DMS114 treated with DMSO at 0.1 percent for 48 hours (cell line): ENCODE measurements at regions not wholly inside any gene's neighbourhood (a gene's known extent, or its start where the extent isn't known, plus 50 kb on each side); places are given as distances from the start of the nearest gene placed in this dataset.
"Not testable (repeated sequence)": the region's sequence is repeated elsewhere in the genome, so short reads cannot be mapped to it uniquely, and the experiment has no call there.

Experiments
- DNase-seq: peaks from one replicate; lab custom pipeline; 2025; ENCODE audit not compliant: unreplicated experiment; lab: John Stamatoyannopoulos, UW

GRCh38 chr1:201636510-201636971, 97.6 kb downstream of the NAV1 start:
- DNase-seq = no peak

DNA sequence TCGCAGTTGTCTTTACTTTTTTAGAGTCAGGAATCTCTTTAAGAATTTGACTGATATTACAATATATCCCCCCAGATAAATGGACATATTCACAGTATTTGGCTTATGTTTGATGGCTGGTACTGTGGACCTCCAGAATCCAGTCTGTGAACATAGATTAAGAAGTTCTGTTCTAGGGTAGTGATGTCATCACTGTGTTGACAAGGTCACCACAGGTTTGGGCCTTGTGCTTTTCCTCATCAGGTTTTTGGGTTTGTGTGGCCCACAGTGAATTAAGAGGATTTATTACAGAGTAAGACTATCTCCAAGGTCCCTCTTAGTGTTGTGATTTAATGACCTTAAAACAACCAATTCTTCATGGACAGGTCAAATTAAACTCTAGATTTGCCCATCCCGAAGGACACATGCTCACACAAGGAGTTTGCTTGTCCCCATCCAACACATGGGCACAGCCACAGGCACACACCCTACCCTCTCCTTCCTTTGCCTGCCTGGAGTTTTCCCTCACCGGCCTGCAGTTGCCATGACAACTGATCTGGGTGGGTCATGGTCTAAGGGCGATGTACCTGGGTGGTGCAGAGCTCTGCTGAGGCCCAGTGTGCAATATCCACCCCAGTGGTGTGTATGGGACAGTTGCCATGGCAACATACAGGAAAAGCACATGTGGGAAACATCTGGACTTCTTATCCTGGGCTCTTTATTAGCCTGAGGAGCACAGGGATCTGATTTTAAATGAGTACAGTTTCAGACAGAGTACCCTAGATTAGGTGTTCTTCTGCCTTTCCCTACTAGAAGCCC, 98.6 kb downstream of the NAV1 start:
- DNase-seq = no peak

DNA sequence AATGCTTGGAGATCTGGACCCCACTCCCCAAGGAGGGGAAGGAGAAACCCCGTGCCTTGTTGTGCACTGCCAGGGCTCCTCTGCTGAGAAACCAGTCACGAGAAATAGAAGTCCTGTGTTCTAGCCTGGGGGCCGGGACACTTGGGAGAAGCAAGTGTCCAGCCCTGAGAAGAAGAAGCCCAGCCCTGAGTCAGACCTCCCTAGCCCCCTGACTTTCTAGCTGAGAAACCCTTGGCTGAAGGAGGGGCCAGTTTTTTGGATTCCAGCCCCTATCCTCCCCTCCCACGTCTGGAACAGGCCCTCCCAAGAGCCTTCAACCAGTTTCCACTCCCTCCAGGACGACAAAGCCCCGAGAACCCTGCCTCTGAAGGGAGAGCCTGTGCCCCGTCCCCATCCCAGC, 100.5 kb downstream of the NAV1 start:
- DNase-seq = no peak

DNA sequence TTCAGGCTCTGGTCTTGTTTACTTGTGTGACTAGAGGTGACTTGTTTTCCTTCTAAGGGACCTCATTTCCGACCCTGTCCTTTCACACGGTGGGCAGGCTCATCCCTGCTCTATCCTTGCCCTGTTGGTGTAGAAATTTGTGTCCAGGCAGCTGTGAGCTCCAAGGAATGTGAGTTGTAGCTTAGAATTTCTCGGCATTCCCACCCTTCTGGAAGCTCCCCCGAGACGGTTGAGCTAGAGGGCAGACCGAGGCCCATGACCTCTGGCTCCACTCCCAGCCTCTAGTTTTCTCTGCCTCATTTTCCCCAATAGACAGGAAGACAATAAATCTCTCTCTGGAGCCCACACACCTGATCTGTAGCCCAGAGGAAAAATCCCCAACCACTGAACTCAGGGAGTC, 100.9 kb downstream of the NAV1 start:
- no peak for DNase-seq

DNA sequence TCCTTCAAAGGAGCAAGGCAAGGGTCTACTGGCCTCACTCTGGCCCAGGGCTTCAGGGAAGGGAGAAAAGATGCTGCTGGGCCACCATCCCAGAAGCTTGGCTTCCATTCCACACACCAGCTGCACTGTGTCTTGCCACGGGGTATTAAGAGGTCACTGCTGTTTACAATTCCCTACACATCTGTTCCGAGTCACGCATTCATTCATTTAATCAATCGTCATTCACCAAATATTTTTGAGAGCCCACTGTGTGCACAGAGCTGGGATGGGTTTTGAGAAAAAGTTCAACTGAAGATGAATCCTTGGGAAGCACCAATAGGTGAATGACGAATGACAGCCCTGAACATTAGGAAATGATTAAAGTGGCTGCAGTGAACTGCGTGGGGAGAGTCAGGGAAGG, 101.7 kb downstream of the NAV1 start:
- no peak for DNase-seq

GRCh38 chr1:201641524-201642253, 102.8 kb downstream of the NAV1 start:
- no peak for DNase-seq

DNA sequence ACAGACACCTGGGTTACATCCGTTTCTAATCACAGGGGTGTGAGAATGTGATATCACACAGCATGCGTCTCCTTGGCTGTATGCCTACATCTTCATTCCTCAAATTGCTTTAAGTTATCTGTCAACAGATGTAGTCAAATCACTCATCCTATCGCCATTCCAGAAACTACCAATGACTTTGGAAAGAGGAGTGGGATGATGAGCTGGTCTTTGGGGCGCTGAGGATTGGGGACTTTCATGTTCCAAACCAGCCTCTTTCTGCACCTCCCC, 104.8 kb downstream of the NAV1 start:
- DNase-seq = no peak

- DNase-seq = no peak
Observed at GRCh38 chr1:201644197-201644596, 105.3 kb downstream of the NAV1 start.

DNA sequence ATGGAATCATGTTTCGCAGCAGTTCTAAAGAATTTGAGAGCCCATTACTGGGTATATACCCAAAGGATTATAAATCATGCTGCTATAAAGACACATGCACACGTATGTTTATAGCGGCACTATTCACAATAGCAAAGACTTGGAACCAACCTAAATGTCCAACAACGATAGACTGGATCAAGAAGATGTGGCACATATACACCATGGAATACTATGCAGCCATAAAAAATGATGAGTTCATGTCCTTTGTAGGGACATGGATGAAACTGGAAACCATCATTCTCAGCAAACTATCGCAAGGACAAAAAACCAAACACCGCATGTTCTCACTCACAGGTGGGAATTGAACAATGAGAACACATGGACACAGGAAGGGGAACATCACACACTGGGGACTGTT, 106.1 kb downstream of the NAV1 start:
- not testable (repeated sequence) for DNase-seq

- no peak for DNase-seq
Observed at GRCh38 chr1:201645956-201646355, 107.0 kb downstream of the NAV1 start.

- DNase-seq = no peak
Observed at GRCh38 chr1:201646411-201647022, 107.6 kb downstream of the NAV1 start.

GRCh38 chr1:201647094-201647493, 108.2 kb downstream of the NAV1 start:
- no peak for DNase-seq

DNA sequence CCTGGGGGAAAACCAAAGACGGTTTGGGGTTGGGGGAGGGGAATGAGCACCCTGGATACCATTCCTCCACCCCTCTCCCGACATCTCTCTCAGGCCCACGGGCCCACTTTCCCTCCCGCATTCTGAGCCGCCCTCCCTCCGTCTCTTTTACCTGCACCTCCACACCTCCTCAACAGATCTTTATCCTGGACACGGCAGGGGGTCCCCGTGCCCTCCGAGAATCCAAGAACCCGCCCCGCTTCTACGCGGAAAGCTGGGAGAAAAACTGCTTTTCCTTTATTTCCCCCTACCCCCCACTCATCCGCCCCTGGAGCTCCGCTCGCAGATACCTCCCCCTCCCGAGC, 108.8 kb downstream of the NAV1 start:
- no peak for DNase-seq

GRCh38 chr1:201648066-201648906, 109.4 kb downstream of the NAV1 start:
- no peak for DNase-seq

- no peak for DNase-seq
Observed at GRCh38 chr1:201648907-201649721, 110.2 kb downstream of the NAV1 start.

DNA sequence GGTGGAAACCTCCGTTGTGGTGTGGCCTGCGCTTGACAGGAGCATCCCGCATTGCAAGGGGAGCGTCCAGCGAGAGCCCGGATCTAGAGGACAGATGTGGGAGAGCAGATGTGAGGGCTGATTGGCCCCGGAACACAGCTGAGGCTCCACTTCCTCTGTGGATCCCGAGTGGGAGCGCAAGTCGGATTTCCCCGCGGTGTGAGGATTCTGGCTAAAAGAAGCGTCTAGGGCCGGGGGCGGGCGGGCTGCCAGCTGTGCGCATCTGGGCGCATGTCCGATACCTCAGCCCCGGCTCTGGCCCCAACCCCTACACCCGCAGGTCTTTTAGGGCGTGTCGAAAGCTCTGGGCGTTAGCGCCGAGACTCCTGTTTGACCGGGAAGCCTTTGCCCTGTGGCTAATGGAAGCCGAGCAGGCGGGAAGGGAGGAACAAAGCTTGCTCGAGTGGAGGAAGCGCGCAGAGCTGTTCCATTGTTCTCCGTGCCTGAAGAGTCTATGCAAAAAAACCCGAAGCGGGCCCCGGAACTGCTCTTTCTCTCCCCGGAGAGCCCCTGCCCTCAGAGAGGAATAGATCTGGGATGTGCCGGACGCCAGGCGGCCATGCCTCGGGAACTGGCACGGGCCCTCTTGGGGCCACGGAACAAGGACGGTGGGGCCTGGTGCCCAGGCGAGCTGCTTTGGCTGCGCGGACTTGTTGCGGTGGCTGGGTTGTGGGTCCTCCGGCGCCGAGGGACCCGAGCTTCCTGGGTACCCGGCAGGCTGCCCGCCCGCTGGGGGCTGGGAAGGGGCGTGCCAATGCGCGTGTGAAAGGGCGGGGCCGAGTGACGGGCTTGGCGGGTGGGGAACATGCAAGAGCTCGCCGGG, 111.1 kb downstream of the NAV1 start:
- peak; percentile 38 for DNase-seq

- DNase-seq = no peak
Observed at GRCh38 chr1:201650623-201650933, 111.7 kb downstream of the NAV1 start.

DNA sequence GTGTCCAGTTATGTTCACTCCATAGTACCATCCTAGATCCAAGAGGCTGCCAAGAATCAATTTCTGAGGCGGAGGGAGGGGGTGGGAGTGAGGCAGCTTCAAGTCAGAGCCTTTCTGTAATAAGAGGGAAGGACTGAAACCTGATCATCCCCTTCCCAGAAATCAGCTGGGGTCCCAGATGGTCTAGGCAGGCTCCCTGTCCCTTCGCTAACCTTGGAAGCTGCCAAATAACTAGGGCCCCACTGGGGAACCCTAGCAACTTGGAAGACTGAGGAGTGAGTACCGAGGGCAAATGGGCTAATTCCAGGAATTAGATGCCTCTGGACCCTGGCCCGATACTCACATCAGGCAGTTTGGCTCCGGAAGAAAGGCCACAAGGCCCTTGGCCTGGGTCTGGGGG, 113.3 kb downstream of the NAV1 start:
- no peak for DNase-seq

DNA sequence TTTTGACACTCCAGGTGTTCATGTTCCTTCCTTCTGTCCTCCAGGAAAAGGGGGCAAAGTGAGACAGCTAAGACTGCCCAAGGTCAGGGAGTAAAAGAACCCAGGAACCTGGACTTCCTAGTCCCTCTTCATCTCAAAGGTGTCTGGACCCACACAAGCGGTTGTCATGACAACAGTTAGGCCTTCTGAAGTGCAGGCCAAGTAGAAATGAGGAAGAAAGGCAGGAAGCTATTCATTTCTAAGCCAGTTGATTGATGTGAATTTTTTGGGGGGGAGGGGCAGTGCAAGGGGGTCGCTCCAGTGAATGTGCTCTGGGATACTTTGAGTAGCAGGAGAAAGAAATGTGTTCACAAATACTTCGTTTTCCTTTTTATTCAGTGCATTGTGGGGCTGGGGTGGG, 114.3 kb downstream of the NAV1 start:
- DNase-seq = no peak

DNA sequence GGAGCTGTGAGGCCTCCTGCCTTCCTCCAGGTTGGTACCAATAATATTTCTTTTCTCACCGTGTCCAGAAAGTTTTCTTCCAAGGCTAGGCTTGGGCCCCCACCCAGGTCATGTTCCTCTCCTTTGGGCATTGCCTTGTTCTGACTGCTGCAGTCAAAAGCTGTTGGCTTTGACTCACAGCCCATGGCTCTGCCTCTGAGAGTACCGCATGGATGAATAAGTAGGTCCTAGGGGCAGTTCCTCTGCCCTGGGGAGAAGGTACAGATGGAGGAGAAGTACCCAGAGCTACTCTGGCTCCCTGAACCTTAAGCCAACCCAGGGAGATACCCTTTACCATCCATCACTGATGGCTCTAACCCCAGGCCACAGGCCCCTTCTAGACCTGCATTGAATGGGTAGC, 115.0 kb downstream of the NAV1 start:
- DNase-seq = no peak
